GM12878 (cell line): ENCODE measurements at regions not wholly inside any gene's neighbourhood (a gene's known extent, or its start where the extent isn't known, plus 50 kb on each side); places are given as distances from the start of the nearest gene placed in this dataset.

ENCODE experiments used
- ATAC-seq: fragments of 200-7000 bp; cut with Tn5 transposase; 3 replicates; pipeline ENCODE4 v1.9.1; 2020; ENCODE audit warnings: mild to moderate bottlenecking, moderate library complexity
- BruUV-seq: library from RNA; stranded (reverse); fragments of 400-500 nt; replicated peaks from 2 replicates; lab custom pipeline; 2021; lab: Mats Ljungman, UMichigan
- CTCF ChIA-PET: fragments of 300-600 bp; sonication (Branson Sonifier 250); formaldehyde crosslinking; extraction: SDS; loops from one replicate; lab custom pipeline; 2021; ENCODE audit warnings: inconsistent platforms; lab: Yijun Ruan, JAX
- POLR2A ChIA-PET: fragments of 350-600 bp; formaldehyde crosslinking; extraction: SDS; loops from one replicate; lab custom pipeline; 2021; ENCODE audit warnings: inconsistent platforms; lab: Charles Lee
- RAD21 ChIA-PET: fragments of 300-600 bp; sonication (Branson Sonifier 250); formaldehyde crosslinking; loops from one replicate; lab custom pipeline; 2023; ENCODE audit warnings: antibody characterized with exemption; ENCODE audit not compliant: unreplicated experiment; lab: Charles Lee
- SMC1A ChIA-PET: fragments of 300-600 bp; sonication (Branson Sonifier 250); formaldehyde crosslinking; loops from one replicate; lab custom pipeline; 2023; ENCODE audit not compliant: unreplicated experiment, uncharacterized antibody; lab: Charles Lee
- DNase-seq: peaks from one replicate; pipeline ENCODE4 v3.0.0-alpha.2; 2011; ENCODE audit warnings: low read depth, low spot score
- FAIRE-seq: peaks from 3 replicates; lab custom pipeline; 2011; peaks lifted over from hg19 to GRCh38; lab: Jason Lieb, UNC
- H2AFZ ChIP-seq: 2 replicates; pipeline ENCODE4 v1.6.0; 2011; ENCODE audit warnings: low read depth, low read length, control low read depth; ENCODE audit not compliant: control insufficient read depth
- H3K27ac ChIP-seq: 2 replicates; pipeline ENCODE4 v1.5.1; 2011; ENCODE audit warnings: control low read depth; ENCODE audit not compliant: control insufficient read depth, insufficient read depth
- H3K27me3 ChIP-seq, 2 experiments: replicated peaks in 1 of 2; 2 replicates each; pipeline versions ENCODE4 v1.6.0 to v1.6.1; 2011; ENCODE audit warnings: low read length in 1 of 2; ENCODE audit not compliant: control insufficient read depth in 2 of 2, insufficient read depth in 2 of 2
- H3K36me3 ChIP-seq, 2 experiments: 2 replicates each; pipeline ENCODE4 v1.5.1; 2011; ENCODE audit warnings: low read length in 1 of 2; ENCODE audit not compliant: control insufficient read depth in 2 of 2, insufficient read depth in 2 of 2
- H3K4me1 ChIP-seq: 2 replicates; pipeline ENCODE4 v1.6.1; 2011; ENCODE audit warnings: mild to moderate bottlenecking, low read length, moderate library complexity, mixed read lengths; ENCODE audit not compliant: control insufficient read depth, insufficient read depth
- H3K4me2 ChIP-seq: 2 replicates; pipeline ENCODE4 v1.6.0; 2011; ENCODE audit warnings: control low read depth; ENCODE audit not compliant: control insufficient read depth, insufficient read depth
- H3K4me3 ChIP-seq: fragments of 200-600 bp; sonication (generic); 2 replicates; pipeline ENCODE4 v1.5.1; 2016
- H3K79me2 ChIP-seq: 2 replicates; pipeline ENCODE4 v1.6.0; 2011; ENCODE audit warnings: low read length; ENCODE audit not compliant: control insufficient read depth, insufficient read depth
- H3K9ac ChIP-seq: 2 replicates; pipeline ENCODE4 v1.8.0; 2011; ENCODE audit warnings: low read length, control low read depth, mixed read lengths; ENCODE audit not compliant: control insufficient read depth, insufficient read depth
- H3K9me3 ChIP-seq: replicated peaks from 3 replicates; pipeline ENCODE4 v1.5.1; 2011; ENCODE audit warnings: mild to moderate bottlenecking, low read length; ENCODE audit not compliant: control insufficient read depth, insufficient read depth
- H4K20me1 ChIP-seq: 2 replicates; pipeline ENCODE4 v1.6.0; 2011; ENCODE audit not compliant: control insufficient read depth, insufficient read depth
- ATF7 ChIP-seq: fragments of 450-650 bp; IDR thresholded peaks from 2 replicates; pipeline ENCODE4 v1.6.1; 2016; ENCODE audit warnings: low read depth, mild to moderate bottlenecking
- BHLHE40 ChIP-seq, 2 experiments: fragments of 450-650 bp in 1 of 2; IDR thresholded peaks; 2 replicates each; pipeline ENCODE4 v1.6.1; 2011 to 2017; ENCODE audit warnings: low read depth in 2 of 2, borderline replicate concordance in 1 of 2, improper control_type of control experiment in 1 of 2, low read length in 1 of 2, mild to moderate bottlenecking in 1 of 2
- BMI1 ChIP-seq: fragments of 450-650 bp; IDR thresholded peaks from 2 replicates; pipeline ENCODE4 v1.6.1; 2016; ENCODE audit warnings: mild to moderate bottlenecking, moderate library complexity, borderline replicate concordance
- CEBPB ChIP-seq, 2 experiments: fragments of 150-350 bp in 1 of 2; IDR thresholded peaks; 2 replicates each; pipeline ENCODE4 v1.6.1; 2012 to 2014; ENCODE audit warnings: low read depth in 2 of 2, low read length in 2 of 2, borderline replicate concordance in 1 of 2, inconsistent platforms in 1 of 2
- CREB1 ChIP-seq: IDR thresholded peaks from 2 replicates; pipeline ENCODE4 v1.6.1; 2012; ENCODE audit warnings: low read depth, mild to moderate bottlenecking, inconsistent platforms
- CREM ChIP-seq: IDR thresholded peaks from 2 replicates; pipeline ENCODE4 v1.6.1; 2014; ENCODE audit warnings: antibody characterized with exemption, low read depth
- FOS ChIP-seq: IDR thresholded peaks from 3 replicates; pipeline ENCODE4 v1.6.1; 2011; ENCODE audit warnings: borderline replicate concordance; ENCODE audit not compliant: insufficient read length; ENCODE audit errors: extremely low read depth
- IKZF1 ChIP-seq: fragments of 450-650 bp; conservative IDR thresholded peaks from 2 replicates; pipeline ENCODE4 v1.6.1; 2017; ENCODE audit warnings: antibody characterized with exemption, mild to moderate bottlenecking
- JUNB ChIP-seq: IDR thresholded peaks from 2 replicates; pipeline ENCODE4 v1.6.1; 2016; ENCODE audit warnings: antibody characterized with exemption, mild to moderate bottlenecking
- NR2F1 ChIP-seq: fragments of 450-650 bp; conservative IDR thresholded peaks from 2 replicates; pipeline ENCODE4 v1.6.1; 2017; ENCODE audit warnings: mild to moderate bottlenecking
- PML ChIP-seq: IDR thresholded peaks from 2 replicates; pipeline ENCODE4 v1.6.1; 2012; ENCODE audit warnings: low read length, inconsistent platforms
- POLR2AphosphoS5 ChIP-seq: IDR thresholded peaks from 2 replicates; pipeline ENCODE4 v1.6.1; 2011; ENCODE audit warnings: mild to moderate bottlenecking, low read length, inconsistent platforms
- RUNX3 ChIP-seq: IDR thresholded peaks from 2 replicates; pipeline ENCODE4 v1.6.1; 2012; ENCODE audit warnings: low read length, inconsistent platforms
- WGBS: methylation state at CpG from one replicate; pipeline ENCODE4 v1.1.6; 2016; ENCODE audit warnings: low lambda C conversion rate; ENCODE audit not compliant: insufficient replicate concordance, insufficient coverage; ENCODE audit errors: missing lambda C conversion rate; 5-methylcytosine and 5-hydroxymethylcytosine counted together
- in situ Hi-C: fragments of 300-500 bp; cut with MboI; formaldehyde crosslinking; loops from 9 replicates; pipeline ENCODE4 v1.14.3; 2018; ENCODE audit warnings: mixed read lengths
- intact Hi-C: fragments of 100-400 bp; cut with micrococcal nuclease; formaldehyde crosslinking; loops from one replicate; pipeline ENCODE4 v1.14.2; 2022; ENCODE audit not compliant: unreplicated experiment
- TF ChIP-seq, protein P1 (sequence below): IDR thresholded peaks from 2 replicates; pipeline ENCODE4 v1.6.1; 2012; ENCODE audit warnings: low read depth, low read length, improper control_type of control experiment
- TF ChIP-seq, protein P2 (sequence below): fragments of 150-350 bp; IDR thresholded peaks from 2 replicates; pipeline ENCODE4 v1.6.1; 2014; ENCODE audit warnings: mild to moderate bottlenecking, low read depth, low read length
- TF ChIP-seq, protein P3 (sequence below): fragments of 450-650 bp; IDR thresholded peaks from 2 replicates; pipeline ENCODE4 v1.6.1; 2017; ENCODE audit warnings: mild to moderate bottlenecking, low read depth, inconsistent platforms; ENCODE audit not compliant: poor library complexity, severe bottlenecking

DNA sequence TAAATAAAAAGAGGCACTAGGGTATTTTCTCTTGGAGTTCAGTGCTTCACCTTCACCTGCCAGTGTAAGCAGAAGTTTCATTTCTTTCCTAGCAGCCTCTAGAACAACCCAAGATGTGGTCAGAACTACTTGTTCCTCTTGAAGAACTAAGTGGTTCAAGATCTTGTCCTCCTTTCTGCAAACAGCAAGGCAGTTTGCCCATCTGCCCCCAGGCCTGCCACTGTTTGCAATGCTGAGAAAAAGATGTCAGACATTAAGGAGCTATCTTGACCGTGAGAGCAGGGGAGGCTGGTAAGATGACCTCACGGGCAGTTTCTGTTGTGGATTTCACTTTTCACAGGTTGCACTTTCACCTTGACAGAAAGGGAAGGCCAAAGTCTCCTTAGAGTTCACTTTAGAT, 52.0 kb upstream of the KLF4 start:
- SMC1A ChIA-PET, result interaction anchor here (1.5 kb wide), 1 partner anchor 28 kb away, joined by 3 read pairs; no protein-coding TSS in a partner anchor
- TF ChIP-seq, protein P1, sequence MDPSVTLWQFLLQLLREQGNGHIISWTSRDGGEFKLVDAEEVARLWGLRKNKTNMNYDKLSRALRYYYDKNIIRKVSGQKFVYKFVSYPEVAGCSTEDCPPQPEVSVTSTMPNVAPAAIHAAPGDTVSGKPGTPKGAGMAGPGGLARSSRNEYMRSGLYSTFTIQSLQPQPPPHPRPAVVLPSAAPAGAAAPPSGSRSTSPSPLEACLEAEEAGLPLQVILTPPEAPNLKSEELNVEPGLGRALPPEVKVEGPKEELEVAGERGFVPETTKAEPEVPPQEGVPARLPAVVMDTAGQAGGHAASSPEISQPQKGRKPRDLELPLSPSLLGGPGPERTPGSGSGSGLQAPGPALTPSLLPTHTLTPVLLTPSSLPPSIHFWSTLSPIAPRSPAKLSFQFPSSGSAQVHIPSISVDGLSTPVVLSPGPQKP, result no peak
- TF ChIP-seq FOS, result no peak
- no peak for TF ChIP-seq PML
- TF ChIP-seq, protein P2, sequence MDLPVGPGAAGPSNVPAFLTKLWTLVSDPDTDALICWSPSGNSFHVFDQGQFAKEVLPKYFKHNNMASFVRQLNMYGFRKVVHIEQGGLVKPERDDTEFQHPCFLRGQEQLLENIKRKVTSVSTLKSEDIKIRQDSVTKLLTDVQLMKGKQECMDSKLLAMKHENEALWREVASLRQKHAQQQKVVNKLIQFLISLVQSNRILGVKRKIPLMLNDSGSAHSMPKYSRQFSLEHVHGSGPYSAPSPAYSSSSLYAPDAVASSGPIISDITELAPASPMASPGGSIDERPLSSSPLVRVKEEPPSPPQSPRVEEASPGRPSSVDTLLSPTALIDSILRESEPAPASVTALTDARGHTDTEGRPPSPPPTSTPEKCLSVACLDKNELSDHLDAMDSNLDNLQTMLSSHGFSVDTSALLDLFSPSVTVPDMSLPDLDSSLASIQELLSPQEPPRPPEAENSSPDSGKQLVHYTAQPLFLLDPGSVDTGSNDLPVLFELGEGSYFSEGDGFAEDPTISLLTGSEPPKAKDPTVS, result no peak
- TF ChIP-seq BMI1, result no peak
- TF ChIP-seq, protein P3, sequence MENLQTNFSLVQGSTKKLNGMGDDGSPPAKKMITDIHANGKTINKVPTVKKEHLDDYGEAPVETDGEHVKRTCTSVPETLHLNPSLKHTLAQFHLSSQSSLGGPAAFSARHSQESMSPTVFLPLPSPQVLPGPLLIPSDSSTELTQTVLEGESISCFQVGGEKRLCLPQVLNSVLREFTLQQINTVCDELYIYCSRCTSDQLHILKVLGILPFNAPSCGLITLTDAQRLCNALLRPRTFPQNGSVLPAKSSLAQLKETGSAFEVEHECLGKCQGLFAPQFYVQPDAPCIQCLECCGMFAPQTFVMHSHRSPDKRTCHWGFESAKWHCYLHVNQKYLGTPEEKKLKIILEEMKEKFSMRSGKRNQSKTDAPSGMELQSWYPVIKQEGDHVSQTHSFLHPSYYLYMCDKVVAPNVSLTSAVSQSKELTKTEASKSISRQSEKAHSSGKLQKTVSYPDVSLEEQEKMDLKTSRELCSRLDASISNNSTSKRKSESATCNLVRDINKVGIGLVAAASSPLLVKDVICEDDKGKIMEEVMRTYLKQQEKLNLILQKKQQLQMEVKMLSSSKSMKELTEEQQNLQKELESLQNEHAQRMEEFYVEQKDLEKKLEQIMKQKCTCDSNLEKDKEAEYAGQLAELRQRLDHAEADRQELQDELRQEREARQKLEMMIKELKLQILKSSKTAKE, result no peak
- peak; percentile 33; the same call in 1 of the 2 replicates for TF ChIP-seq IKZF1
- peak; percentile 22; the same call in 1 of the 2 replicates for TF ChIP-seq CREM
- no peak for TF ChIP-seq CEBPB (IDR thresholded peaks at IDR 0.05; ENCODE audit: borderline replicate concordance in 1 of 2, low read depth in 2 of 2, low read length in 2 of 2)
- peak; percentile 31; the same call in 1 of the 2 replicates for TF ChIP-seq JUNB
- TF ChIP-seq RUNX3, result peak; percentile 39
- TF ChIP-seq CREB1, result peak; percentile 33; the same call in 1 of the 2 replicates
- 0 out of 2 replicates have a peak, but pooled peaks have one; percentile 36 for TF ChIP-seq NR2F1
- TF ChIP-seq POLR2AphosphoS5, result no peak
- peak; percentile 64; the same call in 1 of the 2 replicates for TF ChIP-seq ATF7
- TF ChIP-seq BHLHE40 (IDR thresholded peaks at IDR 0.05; ENCODE audit: borderline replicate concordance in 1 of 2, low read depth in 2 of 2, low read length in 1 of 2), result no peak

More for the DNA sequence above, 52.0 kb upstream of the KLF4 start:
- Histone ChIP-seq H3K79me2 (no peaks in the 10 kb centered on the region), H2AFZ (peak overlapping the region; percentile 61), H3K27me3 (no peaks in the 10 kb centered on the region), H3K4me3 (no peak overlapping the region), H3K4me2 (peak overlapping the region; percentile 36; the same call in 1 of the 2 replicates), H3K9me3 (no peaks in the 10 kb centered on the region), H3K36me3 (no peaks in the 10 kb centered on the region), H3K4me1 (no peaks in the 10 kb centered on the region), H3K9ac (no peak overlapping the region), H4K20me1 (no peaks in the 10 kb centered on the region), H3K27ac (peak overlapping the region; percentile 9; the same call in 1 of the 2 replicates)
- no TSS peak for BruUV-seq
- ATAC-seq, result peak; percentile 97
- intact Hi-C loops (no loop called here), in situ Hi-C loops (no loop called here)
- DNase-seq, result peak; percentile 25
- FAIRE-seq, result peak; percentile 95
- WGBS, result 8% methylated on average over 2 of the region's 2 CpGs
- POLR2A ChIA-PET, result no interaction called here
- CTCF ChIA-PET, result interaction anchor here (1.1 to 1.5 kb wide), 3 partner anchors 11 to 28 kb away, joined by 3 read pairs; no protein-coding TSS in a partner anchor
- RAD21 ChIA-PET, result interaction anchor here (0.7 to 1.6 kb wide), 3 partner anchors 28 to 210 kb away, joined by 3 to 4 read pairs (median 3); no protein-coding TSS in a partner anchor
